Skeletal muscle satellite cell (primary cell): ENCODE measurements at regions not wholly inside any gene's neighbourhood (a gene's known extent, or its start where the extent isn't known, plus 50 kb on each side); places are given as distances from the start of the nearest gene placed in this dataset.

Experiments
- H3K27me3 ChIP-seq: 2 replicates; pipeline ENCODE4 v1.7.0; 2013; ENCODE audit warnings: low read length; ENCODE audit not compliant: control insufficient read depth, insufficient read depth
- H3K36me3 ChIP-seq: 2 replicates; pipeline ENCODE4 v1.7.0; 2013; ENCODE audit warnings: mild to moderate bottlenecking, control low read depth, low read length; ENCODE audit not compliant: insufficient read depth
- H3K4me1 ChIP-seq: 2 replicates; pipeline ENCODE4 v1.7.0; 2013; ENCODE audit warnings: low read length; ENCODE audit not compliant: control insufficient read depth, insufficient read depth
- H3K4me2 ChIP-seq: 2 replicates; pipeline ENCODE4 v1.7.0; 2013; ENCODE audit warnings: mild to moderate bottlenecking, low read length
- H3K4me3 ChIP-seq: 2 replicates; pipeline ENCODE4 v1.7.0; 2013; ENCODE audit warnings: low read length
- H3K9ac ChIP-seq: 2 replicates; pipeline ENCODE4 v1.7.0; 2013; ENCODE audit warnings: mild to moderate bottlenecking, low read depth, low read length, moderate library complexity
- H3K9me3 ChIP-seq: replicated peaks from 2 replicates; pipeline ENCODE4 v1.7.0; 2013; ENCODE audit warnings: mild to moderate bottlenecking, control low read depth, low read length

- Histone ChIP-seq H3K27me3 (peaks cover 4% of the 10 kb centered on the region), H3K4me1 (no peaks in the 10 kb centered on the region), H3K9me3 (no peaks in the 10 kb centered on the region), H3K4me2 (no peak overlapping the region), H3K4me3 (no peak overlapping the region), H3K36me3 (no peaks in the 10 kb centered on the region), H3K9ac (no peak overlapping the region)
Observed at GRCh38 chr4:85367815-85368214, 107.1 kb upstream of the ARHGAP24 start.

- Histone ChIP-seq H3K36me3 (no peaks in the 10 kb centered on the region), H3K4me3 (no peak overlapping the region)
Observed at GRCh38 chr4:85368240-85368639, 106.7 kb upstream of the ARHGAP24 start.

GRCh38 chr4:85368932-85369331 is 106.0 kb upstream of the ARHGAP24 start:
- H3K9me3 ChIP-seq: no peaks in the 10 kb centered on the region
- H3K9ac ChIP-seq: no peak overlapping the region
- H3K4me1 ChIP-seq: no peaks in the 10 kb centered on the region
- H3K4me2 ChIP-seq: no peak overlapping the region
- no peaks in the 10 kb centered on the region for H3K36me3 ChIP-seq
- H3K27me3 ChIP-seq: peaks cover 4% of the 10 kb centered on the region
- H3K4me3 ChIP-seq: no peak overlapping the region

More at GRCh38 chr4:85368240-85368639, 106.7 kb upstream of the ARHGAP24 start:
- H3K27me3 ChIP-seq: peaks cover 4% of the 10 kb centered on the region
- H3K9me3 ChIP-seq: no peaks in the 10 kb centered on the region
- H3K9ac ChIP-seq: no peak overlapping the region
- no peak overlapping the region for H3K4me2 ChIP-seq
- H3K4me1 ChIP-seq: no peaks in the 10 kb centered on the region

- Histone ChIP-seq H3K4me1 (no peaks in the 10 kb centered on the region), H3K9ac (no peak overlapping the region), H3K36me3 (no peaks in the 10 kb centered on the region), H3K4me3 (no peak overlapping the region), H3K4me2 (no peak overlapping the region), H3K9me3 (no peaks in the 10 kb centered on the region), H3K27me3 (peaks cover 4% of the 10 kb centered on the region)
Observed at GRCh38 chr4:85369703-85370380, 105.1 kb upstream of the ARHGAP24 start.

GRCh38 chr4:85370400-85371032 is 104.4 kb upstream of the ARHGAP24 start:
- peaks cover 4% of the 10 kb centered on the region for H3K27me3 ChIP-seq
- no peak overlapping the region for H3K4me3 ChIP-seq
- no peak overlapping the region for H3K4me2 ChIP-seq
- no peak overlapping the region for H3K9ac ChIP-seq
- no peaks in the 10 kb centered on the region for H3K9me3 ChIP-seq
- H3K4me1 ChIP-seq: no peaks in the 10 kb centered on the region
- H3K36me3 ChIP-seq: no peaks in the 10 kb centered on the region

GRCh38 chr4:85372966-85373365 is 102.0 kb upstream of the ARHGAP24 start:
- peaks cover 4% of the 10 kb centered on the region for H3K27me3 ChIP-seq
- no peaks in the 10 kb centered on the region for H3K4me1 ChIP-seq
- no peak overlapping the region for H3K4me3 ChIP-seq
- H3K4me2 ChIP-seq: no peak overlapping the region
- no peaks in the 10 kb centered on the region for H3K36me3 ChIP-seq
- no peaks in the 10 kb centered on the region for H3K9me3 ChIP-seq
- no peak overlapping the region for H3K9ac ChIP-seq

GRCh38 chr4:85376285-85376684 is 98.7 kb upstream of the ARHGAP24 start:
- Histone ChIP-seq H3K9ac (no peak overlapping the region), H3K36me3 (no peaks in the 10 kb centered on the region), H3K4me2 (no peak overlapping the region), H3K27me3 (peaks cover 4% of the 10 kb centered on the region), H3K4me1 (no peaks in the 10 kb centered on the region), H3K4me3 (no peak overlapping the region), H3K9me3 (no peaks in the 10 kb centered on the region)

- Histone ChIP-seq H3K36me3 (no peaks in the 10 kb centered on the region), H3K27me3 (no peaks in the 10 kb centered on the region), H3K9me3 (no peaks in the 10 kb centered on the region), H3K4me1 (no peaks in the 10 kb centered on the region), H3K9ac (no peak overlapping the region), H3K4me2 (no peak overlapping the region), H3K4me3 (no peak overlapping the region)
Observed at GRCh38 chr4:85381968-85382367, 93.0 kb upstream of the ARHGAP24 start.

GRCh38 chr4:85391071-85391470 is 83.9 kb upstream of the ARHGAP24 start:
- H3K27me3 ChIP-seq: no peaks in the 10 kb centered on the region
- no peak overlapping the region for H3K9ac ChIP-seq
- no peak overlapping the region for H3K4me3 ChIP-seq
- no peaks in the 10 kb centered on the region for H3K4me1 ChIP-seq
- no peak overlapping the region for H3K4me2 ChIP-seq
- no peaks in the 10 kb centered on the region for H3K36me3 ChIP-seq
- no peaks in the 10 kb centered on the region for H3K9me3 ChIP-seq

GRCh38 chr4:85391589-85392410 is 83.2 kb upstream of the ARHGAP24 start:
- Histone ChIP-seq H3K9me3 (no peaks in the 10 kb centered on the region), H3K9ac (no peak overlapping the region), H3K4me1 (no peaks in the 10 kb centered on the region), H3K4me3 (no peak overlapping the region), H3K36me3 (no peaks in the 10 kb centered on the region), H3K4me2 (no peak overlapping the region), H3K27me3 (no peaks in the 10 kb centered on the region)

GRCh38 chr4:85393201-85393600 is 81.7 kb upstream of the ARHGAP24 start:
- H3K4me1 ChIP-seq: no peaks in the 10 kb centered on the region
- no peak overlapping the region for H3K4me2 ChIP-seq
- H3K9me3 ChIP-seq: no peaks in the 10 kb centered on the region
- no peak overlapping the region for H3K4me3 ChIP-seq
- H3K36me3 ChIP-seq: no peaks in the 10 kb centered on the region
- H3K9ac ChIP-seq: no peak overlapping the region
- H3K27me3 ChIP-seq: no peaks in the 10 kb centered on the region
